ENCODE measurements at regions not wholly inside any gene's neighbourhood (a gene's known extent, or its start where the extent isn't known, plus 50 kb on each side); places are given as distances from the start of the nearest gene placed in this dataset.

DNA sequence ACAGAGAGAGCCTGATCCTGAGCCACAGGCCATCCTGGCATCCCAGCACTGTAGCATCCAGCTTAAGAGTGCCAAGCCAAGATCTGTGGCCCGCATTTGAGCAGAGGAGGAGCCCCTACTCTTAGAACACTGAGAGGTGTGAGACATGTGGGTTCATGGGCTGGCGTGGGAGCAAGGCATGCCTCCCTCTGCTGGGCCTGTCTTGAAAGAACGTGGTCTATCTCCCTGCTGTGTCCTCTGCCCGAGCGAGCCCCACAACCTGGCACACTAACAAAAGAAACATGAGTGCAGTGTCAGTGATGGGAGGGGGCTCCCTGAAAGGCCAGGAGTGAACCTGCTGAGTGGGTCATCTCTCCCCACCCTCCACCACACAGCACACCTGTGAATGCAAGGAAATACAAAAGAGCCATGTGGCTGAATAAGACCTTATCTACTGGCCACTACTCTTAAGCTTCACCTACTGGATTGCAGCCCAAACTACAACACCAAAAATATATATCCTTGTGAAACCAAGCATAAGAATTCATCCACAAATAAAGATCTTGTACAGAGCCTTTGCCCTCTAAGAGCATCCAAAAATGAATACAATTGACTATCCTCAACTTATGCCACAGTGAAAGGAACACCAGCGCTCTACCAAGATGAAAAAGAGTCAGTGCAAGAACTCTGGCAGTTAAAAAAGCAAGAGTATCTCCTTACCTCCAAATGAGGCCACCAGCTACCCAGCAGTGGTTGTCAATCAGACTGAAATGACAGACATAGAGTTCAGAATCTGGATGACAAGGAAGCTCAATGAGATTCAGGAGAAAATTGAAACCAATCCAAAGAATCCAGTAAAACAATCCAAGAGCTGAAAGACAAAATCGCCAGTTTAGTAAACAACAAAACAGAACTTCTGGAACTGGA lies 259.4 kb upstream of the DAB1 start:
- H3K4me1 ChIP-seq (replicated peaks in 1 of 2; ENCODE audit: control insufficient read depth in 2 of 2, insufficient read depth in 2 of 2, low read length in 2 of 2) = no peaks in the 10 kb centered on the region
- H3K9me3 ChIP-seq (replicated peaks; ENCODE audit: control insufficient read depth, insufficient read depth, low read depth, low read length) = no peaks in the 10 kb centered on the region
- no peak overlapping the region for H3K4me3 ChIP-seq
- DNase-seq (ENCODE audit: extremely low read depth in 1 of 4, low spot score in 3 of 4) = no peak
- no peaks in the 10 kb centered on the region for H3K27me3 ChIP-seq (ENCODE audit: control insufficient read depth in 2 of 2, insufficient read depth in 2 of 2, low read length in 2 of 2)
- POLR2A ChIA-PET = no interaction called here
- no peak for ATAC-seq
- no peak overlapping the region for H3K27ac ChIP-seq (ENCODE audit: extremely low read depth, low read depth, low read length)
- in situ Hi-C loops (cut with MboI) (no loop called here), intact Hi-C loops (cut with micrococcal nuclease) (no loop called here)
- H3K36me3 ChIP-seq (ENCODE audit: control insufficient read depth, insufficient read depth, low read length) = no peaks in the 10 kb centered on the region
- no peak for TF ChIP-seq ZNF134 (CRISPR knock-in tag; conservative IDR thresholded peaks at IDR 0.05)
- TF ChIP-seq TAL1 (IDR thresholded peaks at IDR 0.05) = no peak
- TF ChIP-seq KAT7 (CRISPR knock-in tag; IDR thresholded peaks at IDR 0.05; ENCODE audit: borderline replicate concordance) = no peak
- TF ChIP-seq TEAD4 (IDR thresholded peaks at IDR 0.05; ENCODE audit: low read length) = no peak
- no peak for TF ChIP-seq TEAD4 (CRISPR knock-in tag; IDR thresholded peaks at IDR 0.05; ENCODE audit: borderline replicate concordance)
- TF ChIP-seq ARHGAP35 (IDR thresholded peaks at IDR 0.05; ENCODE audit: partially characterized antibody) = no peak
- no peak for TF ChIP-seq RFX5 (IDR thresholded peaks at IDR 0.05; ENCODE audit: low read depth, low read length)
- TF ChIP-seq HNRNPL (IDR thresholded peaks at IDR 0.05; ENCODE audit: low read depth, low read length) = no peak
- no peak for TF ChIP-seq FOXA1 (IDR thresholded peaks at IDR 0.05; ENCODE audit: borderline replicate concordance)
- TF ChIP-seq SMARCA5 (IDR thresholded peaks at IDR 0.05) = no peak
- TF ChIP-seq ZKSCAN8 (CRISPR knock-in tag; IDR thresholded peaks at IDR 0.05) = no peak
- TF ChIP-seq HDAC6 (IDR thresholded peaks at IDR 0.05; ENCODE audit: low read depth, low read length) = no peak
- TF ChIP-seq HLTF (IDR thresholded peaks at IDR 0.05) = no peak
- no peak overlapping the region for H3K4me2 ChIP-seq (ENCODE audit: insufficient read depth, low read length)
- no peak for FAIRE-seq
- H4K20me1 ChIP-seq (replicated peaks; ENCODE audit: control insufficient read depth, insufficient read depth, low read length) = no peaks in the 10 kb centered on the region
- no peaks in the 10 kb centered on the region for H3K79me2 ChIP-seq (ENCODE audit: control insufficient read depth, insufficient read depth, low read length)
- 0% methylated on average over 7 of the region's 7 CpGs for WGBS (ENCODE audit: insufficient coverage, low coverage, missing lambda C conversion rate)
- no peak overlapping the region for H3K9ac ChIP-seq (ENCODE audit: insufficient read depth in 1 of 2, low read depth in 2 of 2, low read length in 2 of 2)
- BruUV-seq (replicated peaks) = no TSS peak
- H3K9me1 ChIP-seq (ENCODE audit: control insufficient read depth, insufficient read depth, low read length) = no peaks in the 10 kb centered on the region
- H2AFZ ChIP-seq (ENCODE audit: low read depth, low read length) = no peak overlapping the region
- CTCF ChIA-PET (ENCODE audit: low intra/inter-chr PET ratio) = no interaction called here

Measured in K562 (cell line).